GM18909 (cell line): ENCODE measurements at regions not wholly inside any gene's neighbourhood (a gene's known extent, or its start where the extent isn't known, plus 50 kb on each side); places are given as distances from the start of the nearest gene placed in this dataset.
"Not testable (repeated sequence)": the region's sequence is repeated elsewhere in the genome, so short reads cannot be mapped to it uniquely, and the experiment has no call there.

Experiments used
- ATAC-seq: cut with Tn5 transposase; IDR thresholded peaks from one replicate; pipeline ENCODE4 v1.9.1; 2021; ENCODE audit warnings: mild to moderate bottlenecking; ENCODE audit not compliant: unreplicated experiment, poor library complexity

GRCh38 chr14:28323951-28324741 is 442.4 kb upstream of the FOXG1 start:
- ATAC-seq, result no peak

- no peak for ATAC-seq
Measured at GRCh38 chr14:28340816-28341215, 425.8 kb upstream of the FOXG1 start.

- no peak for ATAC-seq
Measured at GRCh38 chr14:28344381-28344780, 422.2 kb upstream of the FOXG1 start.

GRCh38 chr14:28348797-28349196 is 417.8 kb upstream of the FOXG1 start:
- ATAC-seq, result no peak

GRCh38 chr14:28356819-28357218 is 409.8 kb upstream of the FOXG1 start:
- no peak for ATAC-seq

GRCh38 chr14:28361486-28361885 is 405.1 kb upstream of the FOXG1 start:
- ATAC-seq, result no peak

- no peak for ATAC-seq
Measured at GRCh38 chr14:28365510-28365909, 401.1 kb upstream of the FOXG1 start.

- ATAC-seq, result no peak
Measured at GRCh38 chr14:28373721-28374120, 392.9 kb upstream of the FOXG1 start.

- no peak for ATAC-seq
Measured at GRCh38 chr14:28375295-28375694, 391.3 kb upstream of the FOXG1 start.

- no peak for ATAC-seq
Measured at GRCh38 chr14:28381656-28382055, 384.9 kb upstream of the FOXG1 start.

- no peak for ATAC-seq
Measured at GRCh38 chr14:28382444-28383190, 384.0 kb upstream of the FOXG1 start.

GRCh38 chr14:28398506-28398905 is 368.1 kb upstream of the FOXG1 start:
- ATAC-seq, result no peak

GRCh38 chr14:28401705-28402104 is 364.9 kb upstream of the FOXG1 start:
- ATAC-seq, result not testable (repeated sequence)

- no peak for ATAC-seq
Measured at GRCh38 chr14:28406196-28406595, 360.4 kb upstream of the FOXG1 start.

GRCh38 chr14:28407031-28407825 is 359.4 kb upstream of the FOXG1 start:
- no peak for ATAC-seq

- no peak for ATAC-seq
Measured at GRCh38 chr14:28407996-28408395, 358.6 kb upstream of the FOXG1 start.

- no peak for ATAC-seq
Measured at GRCh38 chr14:28412077-28412476, 354.5 kb upstream of the FOXG1 start.

GRCh38 chr14:28426960-28427359 is 339.6 kb upstream of the FOXG1 start:
- no peak for ATAC-seq

GRCh38 chr14:28436821-28437220 is 329.8 kb upstream of the FOXG1 start:
- no peak for ATAC-seq

GRCh38 chr14:28461389-28461788 is 305.2 kb upstream of the FOXG1 start:
- ATAC-seq, result no peak

GRCh38 chr14:28467611-28468010 is 299.0 kb upstream of the FOXG1 start:
- ATAC-seq, result no peak
